Endothelial cell of umbilical vein (primary cell): ENCODE measurements at regions not wholly inside any gene's neighbourhood (a gene's known extent, or its start where the extent isn't known, plus 50 kb on each side); places are given as distances from the start of the nearest gene placed in this dataset.

Experiments used
- BruUV-seq: library from RNA; stranded (reverse); fragments of 400-500 nt; replicated peaks from 2 replicates; lab custom pipeline; 2021; lab: Mats Ljungman, UMichigan
- CTCF ChIA-PET: fragments of 300-600, 350-600 bp; sonication (Branson Sonifier 250); formaldehyde crosslinking; loops from one replicate; lab custom pipeline; 2021; ENCODE audit warnings: antibody characterized with exemption, inconsistent platforms; lab: Charles Lee
- POLR2A ChIA-PET: fragments of 300-600, 350-600 bp; sonication (Branson Sonifier 250); formaldehyde crosslinking; loops from one replicate; lab custom pipeline; 2021; ENCODE audit warnings: antibody characterized with exemption, inconsistent platforms; lab: Charles Lee
- DNase-seq: peaks from one replicate; pipeline ENCODE4 v3.0.0-alpha.2; 2011; ENCODE audit warnings: low read depth, low spot score
- FAIRE-seq: peaks from 2 replicates; lab custom pipeline; 2011; peaks lifted over from hg19 to GRCh38; lab: Jason Lieb, UNC
- H2AFZ ChIP-seq: 2 replicates; pipeline ENCODE4 v1.6.0; 2012; ENCODE audit warnings: low read depth, low read length, control low read depth, inconsistent platforms
- H3K27ac ChIP-seq: 2 replicates; pipeline ENCODE4 v1.5.1; 2011; ENCODE audit warnings: low read depth, mild to moderate bottlenecking, control low read depth, low read length, moderate library complexity; ENCODE audit not compliant: insufficient read depth
- H3K27me3 ChIP-seq, 2 experiments: 2 replicates each; pipeline versions ENCODE4 v1.6.0 to v1.6.1; 2011; ENCODE audit warnings: low read length in 2 of 2, mixed read lengths in 1 of 2; ENCODE audit not compliant: control insufficient read depth in 2 of 2, insufficient read depth in 2 of 2
- H3K36me3 ChIP-seq, 2 experiments: 2 replicates in 1 of 2; 3 replicates in 1 of 2; pipeline ENCODE4 v1.5.1; 2011; ENCODE audit warnings: low read length in 2 of 2, mild to moderate bottlenecking in 1 of 2, moderate library complexity in 1 of 2; ENCODE audit not compliant: control insufficient read depth in 2 of 2, insufficient read depth in 2 of 2; ENCODE audit errors: extremely low read depth in 1 of 2
- H3K4me1 ChIP-seq: 3 replicates; pipeline ENCODE4 v1.5.1; 2011; ENCODE audit warnings: mild to moderate bottlenecking, low read length; ENCODE audit not compliant: control insufficient read depth, insufficient read depth; ENCODE audit errors: extremely low read depth
- H3K4me2 ChIP-seq: 2 replicates; pipeline ENCODE4 v1.6.1; 2011; ENCODE audit warnings: low read length, control low read depth, mixed read lengths; ENCODE audit not compliant: insufficient read depth
- H3K4me3 ChIP-seq, 3 experiments: fragments of 200-600 bp in 1 of 3; sonication (generic), shearing (Covaris generic) in 1 of 3; replicated peaks in 1 of 3; 2 replicates each; pipeline ENCODE4 v1.5.1; 2011 to 2016; ENCODE audit warnings: control low read depth in 3 of 3, low read length in 3 of 3, mild to moderate bottlenecking in 2 of 3, inconsistent platforms in 1 of 3, low read depth in 1 of 3, moderate library complexity in 1 of 3; ENCODE audit not compliant: insufficient read depth in 1 of 3
- H3K79me2 ChIP-seq: 2 replicates; pipeline ENCODE4 v1.6.0; 2012; ENCODE audit warnings: low read length, inconsistent platforms; ENCODE audit not compliant: control insufficient read depth, insufficient read depth
- H3K9ac ChIP-seq: replicated peaks from 2 replicates; pipeline ENCODE3; 2011; ENCODE audit warnings: low read length, control low read depth; ENCODE audit not compliant: insufficient read depth; ENCODE audit errors: extremely low read depth
- H3K9me1 ChIP-seq: replicated peaks from 3 replicates; pipeline ENCODE4 v1.6.0; 2011; ENCODE audit warnings: mild to moderate bottlenecking, low read length; ENCODE audit not compliant: control insufficient read depth, insufficient read depth; ENCODE audit errors: extremely low read depth
- H3K9me3 ChIP-seq: replicated peaks from 2 replicates; pipeline ENCODE4 v1.5.1; 2012; ENCODE audit warnings: low read length, inconsistent platforms; ENCODE audit not compliant: control insufficient read depth, insufficient read depth
- H4K20me1 ChIP-seq: replicated peaks from 2 replicates; pipeline ENCODE3; 2011; ENCODE audit warnings: mild to moderate bottlenecking, low read length; ENCODE audit not compliant: control insufficient read depth, insufficient read depth; ENCODE audit errors: extremely low read depth
- EZH2 ChIP-seq: IDR thresholded peaks from 2 replicates; pipeline ENCODE4 v1.6.1; 2012; ENCODE audit warnings: borderline replicate concordance, low read depth, mild to moderate bottlenecking, moderate library complexity, low read length, inconsistent platforms; ENCODE audit not compliant: severe bottlenecking
- FOS ChIP-seq: IDR thresholded peaks from 2 replicates; pipeline ENCODE4 v1.6.1; 2011; ENCODE audit warnings: mild to moderate bottlenecking, low read length, moderate library complexity, borderline replicate concordance; ENCODE audit not compliant: insufficient read depth
- GATA2 ChIP-seq: IDR thresholded peaks from 2 replicates; pipeline ENCODE4 v1.7.0; 2011; ENCODE audit warnings: low read depth, mild to moderate bottlenecking, moderate library complexity, mixed read lengths, low read length; ENCODE audit not compliant: insufficient read length, insufficient read depth
- POLR2AphosphoS5 ChIP-seq: IDR thresholded peaks from 2 replicates; pipeline ENCODE4 v1.6.1; 2012; ENCODE audit warnings: low read depth, mild to moderate bottlenecking, control low read depth, low read length, moderate library complexity; ENCODE audit not compliant: insufficient read depth
- dilution Hi-C: fragments of 300-500 bp; cut with MboI; formaldehyde crosslinking; loops from one replicate; pipeline ENCODE4 v1.15.0; 2019; ENCODE audit warnings: low sequenced_read_pairs; ENCODE audit not compliant: extremely low pct_ligation_motif_present
- intact Hi-C: fragments of 100-400 bp; cut with micrococcal nuclease; formaldehyde crosslinking; loops from one replicate; pipeline ENCODE4 v1.10.0; 2022
- TF ChIP-seq, protein P1 (sequence below), 2 donors: IDR thresholded peaks; 1 replicate in 1 of 2; 2 replicates in 1 of 2; pipeline ENCODE4 v1.5.1; 2011; ENCODE audit warnings: low read length in 2 of 2, mild to moderate bottlenecking in 2 of 2, moderate library complexity in 2 of 2, control low read depth in 1 of 2, inconsistent platforms in 1 of 2, low read depth in 1 of 2; ENCODE audit not compliant: insufficient read depth in 1 of 2; ENCODE audit errors: extremely low read depth in 1 of 2
- TF ChIP-seq, protein P2 (sequence below): IDR thresholded peaks from 2 replicates; pipeline ENCODE4 v1.6.1; 2011; ENCODE audit not compliant: insufficient read depth, insufficient read length

DNA sequence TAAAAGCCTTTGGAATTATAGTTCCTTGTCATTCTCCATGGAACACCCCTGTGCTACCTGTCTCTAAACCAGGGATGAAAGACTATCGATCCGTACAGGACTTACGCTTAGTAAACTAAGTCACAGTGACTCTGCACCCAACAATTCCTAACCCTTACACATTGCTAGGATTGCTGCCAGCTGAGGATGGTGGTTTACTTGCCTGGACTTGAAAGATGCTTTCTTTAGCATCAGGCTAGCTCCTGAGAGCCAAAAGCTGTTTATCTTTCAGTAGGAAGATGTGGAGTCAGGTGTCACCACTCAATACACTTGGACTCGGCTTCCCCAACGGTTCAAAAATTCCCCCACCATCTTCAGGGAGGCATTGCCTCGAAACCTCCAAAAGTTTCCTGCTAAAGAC lies 1045.3 kb downstream of the CDY2B start:
- no peak for TF ChIP-seq GATA2
- TF ChIP-seq FOS = no peak
- TF ChIP-seq, protein P1, sequence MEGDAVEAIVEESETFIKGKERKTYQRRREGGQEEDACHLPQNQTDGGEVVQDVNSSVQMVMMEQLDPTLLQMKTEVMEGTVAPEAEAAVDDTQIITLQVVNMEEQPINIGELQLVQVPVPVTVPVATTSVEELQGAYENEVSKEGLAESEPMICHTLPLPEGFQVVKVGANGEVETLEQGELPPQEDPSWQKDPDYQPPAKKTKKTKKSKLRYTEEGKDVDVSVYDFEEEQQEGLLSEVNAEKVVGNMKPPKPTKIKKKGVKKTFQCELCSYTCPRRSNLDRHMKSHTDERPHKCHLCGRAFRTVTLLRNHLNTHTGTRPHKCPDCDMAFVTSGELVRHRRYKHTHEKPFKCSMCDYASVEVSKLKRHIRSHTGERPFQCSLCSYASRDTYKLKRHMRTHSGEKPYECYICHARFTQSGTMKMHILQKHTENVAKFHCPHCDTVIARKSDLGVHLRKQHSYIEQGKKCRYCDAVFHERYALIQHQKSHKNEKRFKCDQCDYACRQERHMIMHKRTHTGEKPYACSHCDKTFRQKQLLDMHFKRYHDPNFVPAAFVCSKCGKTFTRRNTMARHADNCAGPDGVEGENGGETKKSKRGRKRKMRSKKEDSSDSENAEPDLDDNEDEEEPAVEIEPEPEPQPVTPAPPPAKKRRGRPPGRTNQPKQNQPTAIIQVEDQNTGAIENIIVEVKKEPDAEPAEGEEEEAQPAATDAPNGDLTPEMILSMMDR (IDR thresholded peaks at IDR 0.05; ENCODE audit: extremely low read depth in 1 of 2, insufficient read depth in 1 of 2, low read depth in 1 of 2, low read length in 2 of 2) = no peak
- no peak for TF ChIP-seq POLR2AphosphoS5
- TF ChIP-seq, protein P2, sequence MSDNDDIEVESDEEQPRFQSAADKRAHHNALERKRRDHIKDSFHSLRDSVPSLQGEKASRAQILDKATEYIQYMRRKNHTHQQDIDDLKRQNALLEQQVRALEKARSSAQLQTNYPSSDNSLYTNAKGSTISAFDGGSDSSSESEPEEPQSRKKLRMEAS = no peak
- no peak for TF ChIP-seq EZH2
- no peaks in the 10 kb centered on the region for H3K27me3 ChIP-seq
- H3K9me3 ChIP-seq = no peaks in the 10 kb centered on the region
- dilution Hi-C loops = no loop called here
- no peak for DNase-seq
- H3K4me1 ChIP-seq = no peaks in the 10 kb centered on the region
- intact Hi-C loops = no loop called here
- H4K20me1 ChIP-seq = no peaks in the 10 kb centered on the region
- H3K9ac ChIP-seq = no peak overlapping the region
- no peaks in the 10 kb centered on the region for H3K9me1 ChIP-seq
- no peak overlapping the region for H2AFZ ChIP-seq
- ChIA-PET CTCF (no interaction called here), POLR2A (no interaction called here)
- BruUV-seq = no TSS peak
- no peak overlapping the region for H3K4me3 ChIP-seq
- no peak overlapping the region for H3K4me2 ChIP-seq
- no peak overlapping the region for H3K27ac ChIP-seq
- H3K79me2 ChIP-seq = no peaks in the 10 kb centered on the region
- FAIRE-seq = no peak
- no peaks in the 10 kb centered on the region for H3K36me3 ChIP-seq
